ENCODE measurements at regions not wholly inside any gene's neighbourhood (a gene's known extent, or its start where the extent isn't known, plus 50 kb on each side); places are given as distances from the start of the nearest gene placed in this dataset.

GRCh38 chr9:86893811-86894490 lies 53.4 kb downstream of the GAS1 start:
- in situ Hi-C loops (cut with MboI; ENCODE audit: low sequenced_read_pairs, unreplicated experiment) = no loop called here
- no peak for TF ChIP-seq CTCF (IDR thresholded peaks at IDR 0.05; ENCODE audit: borderline replicate concordance, control extremely low read depth, extremely low read depth, insufficient read depth, missing control alignments)
- DNase-seq (ENCODE audit: low spot score) = no peak

- TF ChIP-seq CTCF (IDR thresholded peaks at IDR 0.05; ENCODE audit: borderline replicate concordance, control extremely low read depth, extremely low read depth, insufficient read depth, missing control alignments) = no peak
- DNase-seq (ENCODE audit: low spot score) = no peak
- in situ Hi-C loops (cut with MboI; ENCODE audit: low sequenced_read_pairs, unreplicated experiment) = no loop called here
Measured at GRCh38 chr9:86892576-86892975, 54.7 kb downstream of the GAS1 start.

- DNase-seq (ENCODE audit: low spot score) = no peak
- in situ Hi-C loops (cut with MboI; ENCODE audit: low sequenced_read_pairs, unreplicated experiment) = no loop called here
- no peak for TF ChIP-seq CTCF (IDR thresholded peaks at IDR 0.05; ENCODE audit: borderline replicate concordance, control extremely low read depth, extremely low read depth, insufficient read depth, missing control alignments)
Measured at GRCh38 chr9:86891886-86892437, 55.3 kb downstream of the GAS1 start.

GRCh38 chr9:86891091-86891490 lies 56.2 kb downstream of the GAS1 start:
- in situ Hi-C loops (cut with MboI; ENCODE audit: low sequenced_read_pairs, unreplicated experiment) = no loop called here
- TF ChIP-seq CTCF (IDR thresholded peaks at IDR 0.05; ENCODE audit: borderline replicate concordance, control extremely low read depth, extremely low read depth, insufficient read depth, missing control alignments) = no peak
- DNase-seq (ENCODE audit: low spot score) = no peak

GRCh38 chr9:86885232-86885631 lies 62.1 kb downstream of the GAS1 start:
- in situ Hi-C loops (cut with MboI; ENCODE audit: low sequenced_read_pairs, unreplicated experiment) = no loop called here
- no peak for TF ChIP-seq CTCF (IDR thresholded peaks at IDR 0.05; ENCODE audit: borderline replicate concordance, control extremely low read depth, extremely low read depth, insufficient read depth, missing control alignments)
- no peak for DNase-seq (ENCODE audit: low spot score)

GRCh38 chr9:86876621-86877196 lies 70.6 kb downstream of the GAS1 start:
- TF ChIP-seq CTCF (IDR thresholded peaks at IDR 0.05; ENCODE audit: borderline replicate concordance, control extremely low read depth, extremely low read depth, insufficient read depth, missing control alignments) = no peak
- in situ Hi-C loops (cut with MboI; ENCODE audit: low sequenced_read_pairs, unreplicated experiment) = no loop called here

More at GRCh38 chr9:86876621-86877196, 70.6 kb downstream of the GAS1 start:
- no peak for DNase-seq (ENCODE audit: low spot score)

Measured in GM13976 (cell line).